ENCODE measurements at regions not wholly inside any gene's neighbourhood (a gene's known extent, or its start where the extent isn't known, plus 50 kb on each side); places are given as distances from the start of the nearest gene placed in this dataset.
"Not testable (repeated sequence)": the region's sequence is repeated elsewhere in the genome, so short reads cannot be mapped to it uniquely, and the experiment has no call there.

DNA sequence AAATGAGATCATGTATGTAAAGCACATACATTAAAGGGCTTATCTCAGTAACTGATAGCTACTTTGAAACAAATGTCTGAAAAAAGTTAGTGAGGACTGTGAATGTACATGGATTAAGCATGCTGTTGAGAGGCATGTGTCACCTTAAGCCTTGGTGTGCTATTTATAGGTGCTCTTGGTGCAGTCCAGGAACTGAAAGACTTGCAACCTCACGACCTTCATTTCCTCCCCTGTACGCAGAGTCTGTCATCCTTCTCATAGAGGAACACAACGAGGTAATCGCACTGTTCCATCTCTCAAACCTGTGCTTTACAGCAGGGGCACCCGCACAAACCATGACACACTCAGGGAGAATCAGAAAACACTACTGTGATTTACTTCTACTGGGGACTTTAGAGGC lies 65.6 kb downstream of the UFM1 start:
- intact Hi-C loops (cut with micrococcal nuclease) = no loop called here

GRCh38 chr13:38417241-38417640 lies 67.6 kb downstream of the UFM1 start:
- intact Hi-C loops (cut with micrococcal nuclease) = no loop called here

GRCh38 chr13:38417727-38418126 lies 68.1 kb downstream of the UFM1 start:
- intact Hi-C loops (cut with micrococcal nuclease) = no loop called here

- intact Hi-C loops (cut with micrococcal nuclease) = no loop called here
Observed at GRCh38 chr13:38418286-38418685, 68.6 kb downstream of the UFM1 start.

- intact Hi-C loops (cut with micrococcal nuclease) = no loop called here
Observed at GRCh38 chr13:38419312-38419873, 69.7 kb downstream of the UFM1 start.

DNA sequence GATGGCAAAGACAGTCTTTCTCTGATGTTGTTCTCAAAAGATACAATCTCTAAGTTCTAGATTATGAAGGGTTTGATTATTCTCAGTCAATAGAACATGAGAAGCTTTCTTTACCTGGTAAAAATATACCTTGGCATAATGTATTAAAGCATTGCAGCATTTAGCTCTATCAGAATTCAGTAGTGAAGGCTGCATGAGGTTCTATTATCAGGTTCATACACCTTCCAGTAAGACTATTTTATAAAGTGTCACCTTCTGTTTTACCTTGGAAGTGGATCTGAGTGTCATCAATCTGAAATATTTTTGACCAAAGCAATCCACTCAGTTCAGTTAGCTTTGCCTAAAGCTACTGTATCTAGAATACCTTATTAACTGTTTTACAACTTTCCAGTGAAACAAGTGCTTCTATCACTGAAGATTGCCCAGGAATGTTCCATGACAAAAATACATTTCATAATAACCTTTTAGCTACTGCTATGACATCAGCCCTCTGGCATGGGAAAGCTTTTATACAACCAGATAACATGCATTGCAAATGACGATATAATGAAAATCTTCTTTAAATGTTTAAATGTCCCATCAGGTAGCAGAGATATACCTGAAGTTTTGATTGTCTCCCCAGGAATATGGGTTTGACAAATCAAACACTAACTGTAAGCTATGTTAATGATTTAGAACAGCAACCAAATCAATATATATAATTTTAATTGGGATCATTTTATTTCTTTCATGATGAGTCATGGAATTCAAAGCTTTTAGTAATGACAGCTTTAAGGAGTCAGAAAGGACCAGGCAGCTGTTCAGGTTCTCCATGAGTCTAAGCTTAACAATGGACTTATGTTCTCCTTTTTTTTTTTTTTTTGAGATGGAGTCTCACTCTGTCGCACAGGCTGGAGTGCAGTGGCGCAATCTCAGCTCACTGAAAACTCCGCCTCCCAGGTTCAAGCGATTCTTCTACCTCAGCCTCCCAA lies 72.2 kb downstream of the UFM1 start:
- intact Hi-C loops (cut with micrococcal nuclease) = no loop called here

- intact Hi-C loops (cut with micrococcal nuclease) = no loop called here
Observed at GRCh38 chr13:38429916-38430315, 80.3 kb downstream of the UFM1 start.

GRCh38 chr13:38430796-38431195 lies 81.1 kb downstream of the UFM1 start:
- intact Hi-C loops (cut with micrococcal nuclease) = no loop called here

DNA sequence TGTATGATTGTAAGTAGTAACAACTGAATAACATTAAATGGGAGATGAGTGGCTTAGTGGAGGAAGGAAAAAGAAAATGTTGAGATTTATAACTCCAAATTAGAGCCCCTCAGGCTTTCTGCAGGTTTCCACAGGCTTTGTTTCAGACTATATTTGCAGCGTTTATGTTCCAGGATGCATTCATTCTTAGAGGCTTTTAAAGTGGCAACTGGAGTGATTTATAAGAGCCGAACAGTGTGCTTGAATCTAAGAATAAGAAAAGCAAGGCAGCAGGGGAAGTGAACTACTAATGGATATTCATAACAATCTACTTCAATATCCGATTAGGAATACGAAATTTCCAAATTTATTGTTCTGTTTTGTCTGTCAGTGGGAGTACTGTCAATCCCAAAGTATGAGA lies 91.0 kb downstream of the UFM1 start:
- intact Hi-C loops (cut with micrococcal nuclease) = no loop called here

DNA sequence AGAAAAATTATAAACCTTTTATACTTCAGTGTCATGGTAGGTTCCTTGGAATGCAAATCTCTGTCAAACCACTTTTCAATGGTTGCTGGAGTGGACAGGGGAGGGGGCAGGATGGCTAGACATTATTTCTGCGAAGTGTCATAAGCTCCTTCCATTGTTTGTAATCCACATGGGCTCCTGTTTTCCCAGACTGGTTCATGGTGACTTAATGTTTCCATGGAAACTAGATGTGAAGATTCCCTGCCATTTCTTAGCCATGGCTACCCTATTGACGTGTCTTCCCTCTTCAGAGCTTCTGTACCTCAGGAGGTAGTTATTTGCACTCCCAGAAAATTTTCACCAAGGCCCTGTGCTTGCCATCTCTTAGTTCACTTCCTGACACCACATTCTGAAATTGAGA lies 95.3 kb downstream of the UFM1 start:
- intact Hi-C loops (cut with micrococcal nuclease) = no loop called here

- intact Hi-C loops (cut with micrococcal nuclease) = no loop called here
Observed at GRCh38 chr13:38452656-38453055, 103.0 kb downstream of the UFM1 start.

DNA sequence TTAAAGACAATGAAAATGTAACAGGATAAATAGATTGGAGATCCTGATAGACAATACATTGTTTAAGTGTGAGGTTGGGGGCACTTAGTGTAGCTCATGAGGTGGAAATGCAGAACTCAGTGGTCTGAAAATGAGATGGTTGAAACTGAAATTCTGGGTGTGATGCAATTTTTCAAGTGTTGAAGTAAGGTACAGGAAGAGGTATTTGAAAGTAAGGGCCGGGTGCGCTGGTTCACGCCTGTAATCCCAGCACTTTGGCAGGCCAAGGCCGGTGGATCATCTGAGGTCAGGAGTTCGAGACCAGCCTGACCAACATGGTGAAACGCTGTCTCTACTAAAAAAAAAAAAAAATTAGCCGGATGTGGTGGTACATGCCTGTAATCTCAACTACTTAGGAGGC lies 113.0 kb downstream of the UFM1 start:
- intact Hi-C loops (cut with micrococcal nuclease) = no loop called here

- intact Hi-C loops (cut with micrococcal nuclease) = no loop called here
Observed at GRCh38 chr13:38463048-38463447, 113.4 kb downstream of the UFM1 start.

DNA sequence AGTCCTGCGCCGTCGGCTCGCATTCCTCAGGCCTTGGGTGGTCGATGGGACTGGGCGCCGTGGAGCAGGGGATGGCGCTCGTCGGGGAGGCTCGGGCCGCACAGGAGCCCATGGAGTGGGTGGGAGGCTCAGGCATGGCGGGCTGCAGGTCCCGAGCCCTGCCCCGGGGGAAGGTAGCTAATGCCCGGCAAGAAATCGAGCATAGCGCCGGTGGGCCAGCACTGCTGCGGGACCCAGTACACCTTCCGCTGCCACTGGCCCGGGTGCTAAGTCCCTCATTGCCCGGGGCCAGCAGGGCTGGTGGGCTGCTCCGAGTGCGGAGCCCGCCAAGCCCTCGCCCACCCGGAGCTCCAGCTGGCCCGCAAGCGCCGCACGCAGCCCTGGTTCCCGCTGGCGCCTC lies 122.8 kb downstream of the UFM1 start:
- intact Hi-C loops (cut with micrococcal nuclease) = not testable (repeated sequence)

GRCh38 chr13:38473305-38473704 lies 123.7 kb downstream of the UFM1 start:
- intact Hi-C loops (cut with micrococcal nuclease) = no loop called here

DNA sequence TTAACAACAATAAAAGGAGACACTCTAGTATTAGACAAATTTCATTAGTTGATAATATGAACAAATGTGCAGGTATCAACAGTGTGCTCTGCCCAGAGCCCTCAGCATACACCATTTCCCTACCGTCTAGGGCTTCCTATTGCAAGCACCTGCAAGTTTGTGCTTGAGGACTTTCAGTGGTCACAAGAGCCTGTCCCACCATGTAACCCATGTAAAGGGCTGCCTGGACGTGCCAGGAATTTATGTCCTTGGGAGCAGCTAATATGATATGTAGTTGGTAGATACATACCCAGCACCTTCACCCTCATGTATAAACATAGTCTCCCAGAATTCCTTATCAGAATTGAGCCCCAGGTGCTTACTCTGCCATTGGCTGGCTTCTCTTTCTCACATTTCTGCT lies 128.0 kb downstream of the UFM1 start:
- intact Hi-C loops (cut with micrococcal nuclease) = no loop called here

GRCh38 chr13:38483623-38484022 lies 134.0 kb downstream of the UFM1 start:
- intact Hi-C loops (cut with micrococcal nuclease) = no loop called here

DNA sequence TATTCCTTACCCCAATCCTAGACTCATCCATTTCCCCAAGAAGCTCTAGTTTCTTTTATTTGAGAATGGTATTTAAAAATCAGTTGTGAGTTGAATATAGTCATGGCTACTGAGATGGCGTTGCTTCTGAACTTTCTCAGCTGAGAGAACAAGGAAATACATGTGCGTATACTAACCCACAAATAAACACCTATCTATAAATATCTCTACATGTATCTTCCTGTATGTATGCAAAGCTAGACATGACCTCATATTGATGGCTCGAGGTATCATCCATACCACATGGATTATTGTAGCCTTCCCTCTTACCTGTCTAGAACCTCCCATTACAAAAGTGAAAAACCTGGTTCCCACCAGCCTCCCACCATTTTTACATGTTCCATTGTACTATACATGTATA lies 141.0 kb downstream of the UFM1 start:
- intact Hi-C loops (cut with micrococcal nuclease) = no loop called here

DNA sequence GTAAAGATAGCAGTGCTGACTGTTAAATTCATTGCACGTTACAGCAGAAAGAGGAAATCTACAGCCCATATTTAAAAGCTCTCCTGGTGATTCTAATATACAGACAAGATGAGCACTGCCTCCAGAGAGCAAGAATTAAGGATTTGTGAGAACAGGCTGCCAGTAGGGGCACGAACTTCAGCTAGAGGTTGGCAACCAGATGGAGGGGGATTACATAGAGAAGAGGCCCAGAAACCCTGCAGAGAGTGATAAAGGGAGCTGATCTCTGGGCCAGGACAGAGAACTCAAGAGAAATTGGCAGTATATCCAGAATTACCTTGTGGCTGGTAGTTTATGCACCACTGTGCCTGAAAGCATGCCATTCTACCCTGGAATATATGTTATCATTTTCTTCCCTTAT lies 144.8 kb downstream of the UFM1 start:
- intact Hi-C loops (cut with micrococcal nuclease) = no loop called here

GRCh38 chr13:38496917-38497316 lies 147.3 kb downstream of the UFM1 start:
- intact Hi-C loops (cut with micrococcal nuclease) = no loop called here

GRCh38 chr13:38498271-38498670 lies 148.6 kb downstream of the UFM1 start:
- intact Hi-C loops (cut with micrococcal nuclease) = no loop called here

DNA sequence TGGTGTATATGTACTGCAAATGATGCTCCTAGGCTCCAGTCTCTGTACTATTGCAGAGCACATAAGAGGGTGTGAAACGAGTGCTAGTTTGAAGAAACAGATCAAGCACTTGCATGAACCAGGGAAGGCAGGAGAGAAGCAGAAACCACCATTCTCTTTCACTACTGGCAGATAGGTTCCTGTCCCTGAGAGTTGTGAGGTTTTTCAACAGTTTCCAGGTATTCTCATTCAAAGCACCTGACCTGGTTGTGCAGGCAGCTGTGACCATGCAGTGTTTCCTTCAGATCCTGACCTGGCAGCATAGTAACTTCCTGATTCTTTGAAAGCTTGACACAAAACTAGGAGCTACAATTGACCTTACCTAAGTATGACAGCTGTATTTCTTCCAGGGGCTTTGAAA lies 164.9 kb downstream of the UFM1 start:
- intact Hi-C loops (cut with micrococcal nuclease) = no loop called here

DNA sequence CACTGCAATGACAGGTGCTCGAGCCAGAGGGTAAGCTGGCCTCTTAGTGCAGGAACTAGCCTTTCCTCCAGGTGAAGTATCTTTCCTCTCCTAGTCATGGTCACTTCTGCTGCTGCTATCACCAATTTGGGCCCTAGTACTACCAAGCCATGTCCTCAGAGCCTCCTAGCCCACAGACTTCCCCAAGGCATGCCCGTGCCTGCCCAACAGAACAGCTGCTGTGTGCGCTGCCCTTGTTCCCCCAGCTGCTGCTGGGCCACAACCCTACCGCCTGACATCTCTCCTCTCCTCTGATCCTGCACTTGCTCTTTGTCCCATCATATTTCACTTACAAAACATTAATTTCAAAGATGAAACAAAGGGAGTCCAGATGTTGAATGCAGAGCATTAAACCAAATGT lies 168.5 kb upstream of the FREM2 start:
- intact Hi-C loops (cut with micrococcal nuclease) = no loop called here
